ENCODE measurements at regions not wholly inside any gene's neighbourhood (a gene's known extent, or its start where the extent isn't known, plus 50 kb on each side); places are given as distances from the start of the nearest gene placed in this dataset.
"Not testable (repeated sequence)": the region's sequence is repeated elsewhere in the genome, so short reads cannot be mapped to it uniquely, and the experiment has no call there.

- no peak for DNase-seq
These were observed 92.4 kb upstream of the TGM3 start for GRCh38 chr20:2203436-2203835.

GRCh38 chr20:2204021-2204420, 91.8 kb upstream of the TGM3 start:
- DNase-seq = no peak

- DNase-seq = peak; percentile 72
These were observed 88.6 kb upstream of the TGM3 start for GRCh38 chr20:2206957-2207769.

GRCh38 chr20:2207770-2208097, 88.1 kb upstream of the TGM3 start:
- no peak for DNase-seq

- DNase-seq = no peak
These were observed 86.9 kb upstream of the TGM3 start for GRCh38 chr20:2208897-2209296.

GRCh38 chr20:2210646-2211552, 84.9 kb upstream of the TGM3 start:
- no peak for DNase-seq

GRCh38 chr20:2212456-2213015, 83.3 kb upstream of the TGM3 start:
- DNase-seq = no peak

GRCh38 chr20:2213401-2213800, 82.4 kb upstream of the TGM3 start:
- no peak for DNase-seq

- peak; percentile 35 for DNase-seq
These were observed 77.8 kb upstream of the TGM3 start for GRCh38 chr20:2217857-2218539.

- peak; percentile 9 for DNase-seq
These were observed 76.3 kb upstream of the TGM3 start for GRCh38 chr20:2219481-2220006.

GRCh38 chr20:2220298-2220697, 75.5 kb upstream of the TGM3 start:
- no peak for DNase-seq

- no peak for DNase-seq
These were observed 73.9 kb upstream of the TGM3 start for GRCh38 chr20:2221921-2222320.

- no peak for DNase-seq
These were observed 72.0 kb upstream of the TGM3 start for GRCh38 chr20:2223558-2224367.

GRCh38 chr20:2224368-2224639, 71.5 kb upstream of the TGM3 start:
- no peak for DNase-seq

GRCh38 chr20:2227285-2227684, 68.5 kb upstream of the TGM3 start:
- not testable (repeated sequence) for DNase-seq

GRCh38 chr20:2227861-2228260, 67.9 kb upstream of the TGM3 start:
- no peak for DNase-seq

GRCh38 chr20:2228926-2229325, 66.9 kb upstream of the TGM3 start:
- DNase-seq = no peak

- DNase-seq = no peak
These were observed 64.9 kb upstream of the TGM3 start for GRCh38 chr20:2230726-2231488.

GRCh38 chr20:2231701-2232100, 64.1 kb upstream of the TGM3 start:
- DNase-seq = no peak

GRCh38 chr20:2234598-2235191, 61.1 kb upstream of the TGM3 start:
- DNase-seq = no peak

- DNase-seq = no peak
These were observed 59.5 kb upstream of the TGM3 start for GRCh38 chr20:2236256-2236655.

All from hematopoietic multipotent progenitor cell treated with erythropoietin and hydrocortisone succinate and interleukin-3 and kit ligand, for 6 days (in vitro differentiated cells).